H9 (cell line): ENCODE measurements at regions not wholly inside any gene's neighbourhood (a gene's known extent, or its start where the extent isn't known, plus 50 kb on each side); places are given as distances from the start of the nearest gene placed in this dataset.

ENCODE experiments used
- DNase-seq: peaks from one replicate; pipeline ENCODE4 v3.0.0-alpha.2; 2017
- H2AFZ ChIP-seq: one replicate; pipeline ENCODE4 v1.6.1; 2013; ENCODE audit warnings: mild to moderate bottlenecking, low read length, control low read depth, moderate library complexity
- H2AK5ac ChIP-seq: 2 replicates; pipeline ENCODE4 v1.6.1; 2013; ENCODE audit warnings: low read length, control low read depth, mixed read lengths; ENCODE audit not compliant: insufficient read length
- H2BK120ac ChIP-seq: one replicate; pipeline ENCODE4 v1.6.1; 2013; ENCODE audit warnings: low read depth, mild to moderate bottlenecking, low read length, control low read depth, inconsistent platforms; ENCODE audit not compliant: poor library complexity, severe bottlenecking
- H2BK12ac ChIP-seq: 2 replicates; pipeline ENCODE4 v1.6.1; 2013; ENCODE audit warnings: low read length, control low read depth, mixed read lengths, low read depth; ENCODE audit not compliant: insufficient read length
- H2BK15ac ChIP-seq: 2 replicates; pipeline ENCODE4 v1.6.1; 2013; ENCODE audit warnings: low read depth, low read length, control low read depth
- H2BK20ac ChIP-seq: one replicate; pipeline ENCODE4 v1.6.1; 2013; ENCODE audit warnings: low read depth, mild to moderate bottlenecking, low read length, control low read depth, inconsistent platforms; ENCODE audit not compliant: poor library complexity, severe bottlenecking
- H2BK5ac ChIP-seq: 2 replicates; pipeline ENCODE4 v1.6.1; 2013; ENCODE audit warnings: low read length, control low read depth, mixed read lengths; ENCODE audit not compliant: insufficient read length
- H3K14ac ChIP-seq: 2 replicates; pipeline ENCODE4 v1.6.1; 2013; ENCODE audit warnings: low read length, control low read depth; ENCODE audit not compliant: insufficient read depth
- H3K18ac ChIP-seq: 2 replicates; pipeline ENCODE4 v1.6.1; 2013; ENCODE audit warnings: low read depth, mild to moderate bottlenecking, mixed read lengths, low read length, control low read depth; ENCODE audit not compliant: insufficient read length
- H3K23ac ChIP-seq: 2 replicates; pipeline ENCODE4 v1.6.1; 2013; ENCODE audit warnings: low read length, control low read depth, mixed read lengths, low read depth; ENCODE audit not compliant: insufficient read length
- H3K23me2 ChIP-seq: 2 replicates; pipeline ENCODE4 v1.6.1; 2013; ENCODE audit warnings: low read depth, mild to moderate bottlenecking, mixed read lengths, low read length, control low read depth; ENCODE audit not compliant: insufficient read length, poor library complexity, severe bottlenecking
- H3K27ac ChIP-seq: 2 replicates; pipeline ENCODE4 v1.5.1; 2013; ENCODE audit warnings: low read length, control low read depth, mixed read lengths, low read depth; ENCODE audit not compliant: insufficient read length
- H3K27me3 ChIP-seq: 2 replicates; pipeline ENCODE4 v1.6.1; 2013; ENCODE audit warnings: low read length, control low read depth, inconsistent platforms; ENCODE audit not compliant: insufficient read depth
- H3K4ac ChIP-seq: 2 replicates; pipeline ENCODE4 v1.6.1; 2013; ENCODE audit warnings: low read depth, mild to moderate bottlenecking, control low read depth, inconsistent platforms, low read length, moderate library complexity
- H3K4me1 ChIP-seq: 2 replicates; pipeline ENCODE4 v1.6.1; 2013; ENCODE audit warnings: low read length, control low read depth, inconsistent platforms; ENCODE audit not compliant: insufficient read depth
- H3K4me2 ChIP-seq: 2 replicates; pipeline ENCODE4 v1.6.1; 2013; ENCODE audit warnings: low read length, control low read depth, mixed read lengths; ENCODE audit not compliant: insufficient read length, insufficient read depth
- H3K56ac ChIP-seq: 2 replicates; pipeline ENCODE4 v1.6.1; 2013; ENCODE audit warnings: low read depth, mild to moderate bottlenecking, mixed read lengths, low read length, control low read depth; ENCODE audit not compliant: insufficient read length
- H3K79me1 ChIP-seq: 2 replicates; pipeline ENCODE4 v1.6.1; 2013; ENCODE audit warnings: low read depth, mild to moderate bottlenecking, moderate library complexity, low read length, control low read depth, inconsistent platforms; ENCODE audit not compliant: insufficient read depth, poor library complexity, severe bottlenecking
- H3K79me2 ChIP-seq: 2 replicates; pipeline ENCODE4 v1.6.1; 2013; ENCODE audit warnings: low read length, control low read depth, inconsistent platforms; ENCODE audit not compliant: insufficient read depth
- H3K9ac ChIP-seq: 2 replicates; pipeline ENCODE4 v1.6.1; 2013; ENCODE audit warnings: low read length, control low read depth, mixed read lengths; ENCODE audit not compliant: insufficient read length; ENCODE audit errors: extremely low read depth
- H3K9me3 ChIP-seq: one replicate; pipeline ENCODE4 v1.6.1; 2013; ENCODE audit warnings: low read depth, low read length, inconsistent platforms; ENCODE audit not compliant: control insufficient read depth
- H3T11ph ChIP-seq: one replicate; pipeline ENCODE4 v1.6.1; 2013; ENCODE audit warnings: mild to moderate bottlenecking, low read length, control low read depth, inconsistent platforms
- H4K20me1 ChIP-seq: one replicate; pipeline ENCODE4 v1.6.1; 2013; ENCODE audit not compliant: control insufficient read depth, insufficient read length, insufficient read depth
- H4K5ac ChIP-seq: 2 replicates; pipeline ENCODE4 v1.6.1; 2013; ENCODE audit warnings: low read depth, mild to moderate bottlenecking, mixed read lengths, low read length, control low read depth; ENCODE audit not compliant: insufficient read length
- H4K8ac ChIP-seq: replicated peaks from 2 replicates; pipeline ENCODE4 v1.6.1; 2013; ENCODE audit warnings: low read length, control low read depth, mixed read lengths, low read depth; ENCODE audit not compliant: insufficient read length
- H4K91ac ChIP-seq: 2 replicates; pipeline ENCODE4 v1.6.1; 2013; ENCODE audit warnings: low read depth, mild to moderate bottlenecking, moderate library complexity, mixed read lengths, low read length, control low read depth; ENCODE audit not compliant: insufficient read length
- H3K27ac Mint-ChIP-seq, 3 experiments: 2 replicates in 2 of 3; 3 replicates in 1 of 3; pipeline ENCODE4 v1.8.0; 2020 to 2021; ENCODE audit warnings: mixed read lengths in 3 of 3, mild to moderate bottlenecking in 1 of 3, moderate library complexity in 1 of 3
- H3K27me3 Mint-ChIP-seq: 2 replicates; pipeline ENCODE4 v1.8.0; 2021; ENCODE audit warnings: low read depth, mild to moderate bottlenecking, moderate library complexity, mixed read lengths
- H3K36me3 Mint-ChIP-seq, 3 experiments: 2 replicates in 2 of 3; 3 replicates in 1 of 3; pipeline ENCODE4 v1.8.0; 2020 to 2021; ENCODE audit warnings: low read depth in 3 of 3, mixed read lengths in 3 of 3; ENCODE audit not compliant: insufficient read depth in 1 of 3
- H3K4me1 Mint-ChIP-seq, 2 experiments: 2 replicates each; pipeline ENCODE4 v1.8.0; 2020; ENCODE audit warnings: mixed read lengths in 2 of 2
- H3K4me3 Mint-ChIP-seq, 2 experiments: 2 replicates in 1 of 2; 3 replicates in 1 of 2; pipeline ENCODE4 v1.8.0; 2020 to 2021; ENCODE audit warnings: mild to moderate bottlenecking in 2 of 2, mixed read lengths in 2 of 2, moderate library complexity in 1 of 2
- H3K9me3 Mint-ChIP-seq, 2 experiments: 2 replicates in 1 of 2; 3 replicates in 1 of 2; pipeline ENCODE4 v1.8.0; 2020; ENCODE audit warnings: mild to moderate bottlenecking in 2 of 2, mixed read lengths in 2 of 2, moderate library complexity in 1 of 2
- CTCF ChIP-seq: fragments of 200-600 bp; sonication (generic); conservative IDR thresholded peaks from 3 replicates; pipeline ENCODE4 v1.8.0; 2021; ENCODE audit warnings: antibody characterized with exemption, mild to moderate bottlenecking
- WGBS: extraction: QIAGEN DNeasy Blood & Tissue Kit; methylation state at CpG from one replicate; pipeline ENCODE4 v1.1.7; 2013; ENCODE audit warnings: missing lambda C conversion rate, low lambda C conversion rate, mixed read lengths; ENCODE audit not compliant: insufficient read length; ENCODE audit errors: extremely low coverage; 5-methylcytosine and 5-hydroxymethylcytosine counted together

GRCh38 chr17:77756846-77757560, 201.5 kb upstream of the TNRC6C start:
- no peak overlapping the region for H3K27ac ChIP-seq
- H3K56ac ChIP-seq: no peak overlapping the region
- H2BK12ac ChIP-seq: no peak overlapping the region
- no peak overlapping the region for H3K18ac ChIP-seq
- no CpG with 5 or more reads among the region's 10 CpGs for WGBS
- H3K27me3 ChIP-seq: no peaks in the 10 kb centered on the region
- H4K5ac ChIP-seq: no peak overlapping the region
- H3K23me2 ChIP-seq: no peaks in the 10 kb centered on the region
- Mint-ChIP-seq H3K36me3 (peaks cover 2 to 4% (median 2%) of the 10 kb centered on the region in 3 experiments; a peak in 2 of 7 replicates), H3K27me3 (peaks cover 27% of the 10 kb centered on the region), H3K4me3 (no peak overlapping the region), H3K4me1 (peaks cover 5 to 20% of the 10 kb centered on the region in 2 experiments; a peak in 3 of 4 replicates), H3K9me3 (peaks cover 4 to 8% of the 10 kb centered on the region in 2 experiments; a peak in 4 of 5 replicates), H3K27ac (no peak overlapping the region)
- no peak overlapping the region for H4K91ac ChIP-seq
- H4K20me1 ChIP-seq: no peaks in the 10 kb centered on the region
- H3K9ac ChIP-seq: no peak overlapping the region
- H3T11ph ChIP-seq: no peak overlapping the region
- no peak overlapping the region for H3K23ac ChIP-seq
- H2BK20ac ChIP-seq: no peak overlapping the region
- H2AK5ac ChIP-seq: no peak overlapping the region
- DNase-seq: no peak
- H3K4me2 ChIP-seq: no peak overlapping the region
- H2BK120ac ChIP-seq: no peak overlapping the region
- no peak overlapping the region for H2AFZ ChIP-seq
- H4K8ac ChIP-seq: no peak overlapping the region
- no peaks in the 10 kb centered on the region for H3K79me2 ChIP-seq
- no peaks in the 10 kb centered on the region for H3K4me1 ChIP-seq
- no peaks in the 10 kb centered on the region for H3K79me1 ChIP-seq
- no peak overlapping the region for H2BK5ac ChIP-seq
- H3K9me3 ChIP-seq: no peaks in the 10 kb centered on the region
- H3K4ac ChIP-seq: no peak overlapping the region
- H3K14ac ChIP-seq: no peak overlapping the region
- no peak for TF ChIP-seq CTCF
- no peak overlapping the region for H2BK15ac ChIP-seq
